HEK293 (cell line): ENCODE measurements at regions not wholly inside any gene's neighbourhood (a gene's known extent, or its start where the extent isn't known, plus 50 kb on each side); places are given as distances from the start of the nearest gene placed in this dataset.

ENCODE experiments used
- ATF2 ChIP-seq: fragments of 450-650 bp; formaldehyde crosslinking; IDR thresholded peaks from 2 replicates; pipeline ENCODE4 v1.5.1; 2016; ENCODE audit warnings: missing biosample characterization, missing genetic modification characterization, low read depth
- CTCF ChIP-seq: fragments of 450-650 bp; formaldehyde crosslinking; IDR thresholded peaks from 2 replicates; pipeline ENCODE4 v1.5.1; 2016; ENCODE audit warnings: missing biosample characterization, missing genetic modification characterization
- ELK4 ChIP-seq: IDR thresholded peaks from 2 replicates; pipeline ENCODE4 v1.6.1; 2011; ENCODE audit warnings: mild to moderate bottlenecking, low read depth, low read length, borderline replicate concordance
- ZNF202 ChIP-seq: fragments of 450-650 bp; formaldehyde crosslinking; IDR thresholded peaks from 2 replicates; pipeline ENCODE4 v1.5.1; 2016; ENCODE audit warnings: missing biosample characterization, missing genetic modification characterization, borderline replicate concordance
- ZNF23 ChIP-seq: fragments of 450-650 bp; formaldehyde crosslinking; IDR thresholded peaks from 2 replicates; pipeline ENCODE4 v1.5.1; 2016; ENCODE audit warnings: missing biosample characterization, missing genetic modification characterization, borderline replicate concordance

- TF ChIP-seq ZNF23 (tag by site-specific recombination) = no peak
- no peak for TF ChIP-seq CTCF (tag by site-specific recombination)
- TF ChIP-seq ELK4 = no peak
- no peak for TF ChIP-seq ZNF202 (tag by site-specific recombination)
- no peak for TF ChIP-seq ATF2
Observed at GRCh38 chr5:103436112-103436511, 126.5 kb downstream of the NUDT12 start.
